ENCODE measurements at regions not wholly inside any gene's neighbourhood (a gene's known extent, or its start where the extent isn't known, plus 50 kb on each side); places are given as distances from the start of the nearest gene placed in this dataset.

DNA sequence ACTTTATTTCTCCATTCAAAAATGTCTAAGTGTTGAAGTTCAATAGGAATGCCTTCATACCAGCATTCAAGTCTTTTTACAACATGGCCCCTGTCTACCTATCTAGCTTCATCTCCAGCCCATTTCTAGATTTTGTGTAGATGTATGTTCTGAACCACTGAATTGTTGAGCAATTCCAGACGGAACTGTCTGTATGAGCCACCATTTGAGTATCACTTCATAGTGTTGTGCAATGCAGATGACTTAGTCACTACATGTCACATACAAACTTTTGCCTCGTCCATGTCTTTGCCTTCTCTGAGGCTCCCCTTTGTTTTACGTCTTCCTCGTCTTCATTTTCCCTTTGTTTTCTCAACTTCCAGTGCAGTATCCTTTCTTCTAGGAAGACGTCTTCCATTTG is 118.1 kb downstream of the INHBA start:
- TF ChIP-seq, protein P1, sequence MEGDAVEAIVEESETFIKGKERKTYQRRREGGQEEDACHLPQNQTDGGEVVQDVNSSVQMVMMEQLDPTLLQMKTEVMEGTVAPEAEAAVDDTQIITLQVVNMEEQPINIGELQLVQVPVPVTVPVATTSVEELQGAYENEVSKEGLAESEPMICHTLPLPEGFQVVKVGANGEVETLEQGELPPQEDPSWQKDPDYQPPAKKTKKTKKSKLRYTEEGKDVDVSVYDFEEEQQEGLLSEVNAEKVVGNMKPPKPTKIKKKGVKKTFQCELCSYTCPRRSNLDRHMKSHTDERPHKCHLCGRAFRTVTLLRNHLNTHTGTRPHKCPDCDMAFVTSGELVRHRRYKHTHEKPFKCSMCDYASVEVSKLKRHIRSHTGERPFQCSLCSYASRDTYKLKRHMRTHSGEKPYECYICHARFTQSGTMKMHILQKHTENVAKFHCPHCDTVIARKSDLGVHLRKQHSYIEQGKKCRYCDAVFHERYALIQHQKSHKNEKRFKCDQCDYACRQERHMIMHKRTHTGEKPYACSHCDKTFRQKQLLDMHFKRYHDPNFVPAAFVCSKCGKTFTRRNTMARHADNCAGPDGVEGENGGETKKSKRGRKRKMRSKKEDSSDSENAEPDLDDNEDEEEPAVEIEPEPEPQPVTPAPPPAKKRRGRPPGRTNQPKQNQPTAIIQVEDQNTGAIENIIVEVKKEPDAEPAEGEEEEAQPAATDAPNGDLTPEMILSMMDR (IDR thresholded peaks at IDR 0.05; ENCODE audit: low read depth, low read length): no peak
- TF ChIP-seq MYC (IDR thresholded peaks at IDR 0.05; ENCODE audit: low read depth, low read length) (no peak), POLR2A (IDR thresholded peaks at IDR 0.05; ENCODE audit: extremely low read depth, insufficient read length) (no peak)
- TF ChIP-seq, protein P2, sequence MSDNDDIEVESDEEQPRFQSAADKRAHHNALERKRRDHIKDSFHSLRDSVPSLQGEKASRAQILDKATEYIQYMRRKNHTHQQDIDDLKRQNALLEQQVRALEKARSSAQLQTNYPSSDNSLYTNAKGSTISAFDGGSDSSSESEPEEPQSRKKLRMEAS (IDR thresholded peaks at IDR 0.05; ENCODE audit: low read depth, low read length): no peak
